GM13977 (cell line): ENCODE measurements at regions not wholly inside any gene's neighbourhood (a gene's known extent, or its start where the extent isn't known, plus 50 kb on each side); places are given as distances from the start of the nearest gene placed in this dataset.

Experiments
- DNase-seq: peaks from one replicate; pipeline ENCODE4 v3.0.0; 2012; ENCODE audit warnings: low spot score
- in situ Hi-C: fragments of 300-500 bp; cut with MboI; formaldehyde crosslinking; loops from one replicate; pipeline ENCODE4 v1.12.0; 2022; ENCODE audit warnings: low sequenced_read_pairs, low pct_unique_long_range_greater_than_20kb, mixed read lengths, inconsistent platforms; ENCODE audit not compliant: unreplicated experiment
- TF ChIP-seq, protein P1 (sequence below): IDR thresholded peaks from 2 replicates; pipeline ENCODE4 v1.5.1; 2012; ENCODE audit warnings: mild to moderate bottlenecking, control low read depth; ENCODE audit not compliant: insufficient read depth; ENCODE audit errors: extremely low read depth, missing control alignments

GRCh38 chr14:76322594-76323220 lies 53.2 kb upstream of the ESRRB start:
- DNase-seq: no peak
- in situ Hi-C loops: no loop called here
- TF ChIP-seq, protein P1, sequence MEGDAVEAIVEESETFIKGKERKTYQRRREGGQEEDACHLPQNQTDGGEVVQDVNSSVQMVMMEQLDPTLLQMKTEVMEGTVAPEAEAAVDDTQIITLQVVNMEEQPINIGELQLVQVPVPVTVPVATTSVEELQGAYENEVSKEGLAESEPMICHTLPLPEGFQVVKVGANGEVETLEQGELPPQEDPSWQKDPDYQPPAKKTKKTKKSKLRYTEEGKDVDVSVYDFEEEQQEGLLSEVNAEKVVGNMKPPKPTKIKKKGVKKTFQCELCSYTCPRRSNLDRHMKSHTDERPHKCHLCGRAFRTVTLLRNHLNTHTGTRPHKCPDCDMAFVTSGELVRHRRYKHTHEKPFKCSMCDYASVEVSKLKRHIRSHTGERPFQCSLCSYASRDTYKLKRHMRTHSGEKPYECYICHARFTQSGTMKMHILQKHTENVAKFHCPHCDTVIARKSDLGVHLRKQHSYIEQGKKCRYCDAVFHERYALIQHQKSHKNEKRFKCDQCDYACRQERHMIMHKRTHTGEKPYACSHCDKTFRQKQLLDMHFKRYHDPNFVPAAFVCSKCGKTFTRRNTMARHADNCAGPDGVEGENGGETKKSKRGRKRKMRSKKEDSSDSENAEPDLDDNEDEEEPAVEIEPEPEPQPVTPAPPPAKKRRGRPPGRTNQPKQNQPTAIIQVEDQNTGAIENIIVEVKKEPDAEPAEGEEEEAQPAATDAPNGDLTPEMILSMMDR: no peak

DNA sequence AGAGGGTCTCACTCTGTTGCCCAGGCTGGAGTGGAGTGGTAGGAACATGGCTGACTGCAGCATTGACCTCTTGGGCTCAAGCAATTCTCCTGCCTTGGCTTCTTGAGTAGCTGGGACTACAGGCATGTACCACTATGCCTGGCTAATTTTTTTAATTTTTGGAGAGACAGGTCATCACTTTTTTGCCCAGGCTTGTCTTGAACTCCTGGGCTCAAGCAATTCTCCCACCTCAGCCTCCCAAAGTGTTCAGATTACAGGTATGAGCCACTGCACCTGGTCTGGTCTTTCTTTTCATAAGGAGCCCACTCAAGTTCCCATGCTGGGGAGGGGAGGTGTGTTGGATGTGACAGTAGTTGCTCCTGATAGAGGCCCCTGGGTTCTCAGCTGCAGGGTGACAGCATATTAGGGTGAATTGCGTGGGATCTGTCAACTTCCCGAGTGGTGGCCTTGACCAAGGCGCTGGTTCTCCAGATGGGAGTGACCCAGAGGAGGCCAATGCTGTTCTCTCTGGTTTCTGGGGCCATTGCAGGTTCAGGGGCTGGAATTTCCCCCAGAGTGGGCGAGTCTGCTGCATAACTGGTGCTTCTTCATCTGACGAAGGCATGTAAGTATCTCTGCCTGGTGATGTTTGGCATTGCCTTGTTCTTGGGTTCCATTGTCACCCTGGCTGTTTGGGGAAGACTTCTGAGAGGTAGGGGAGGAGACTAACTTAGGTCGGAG lies 52.4 kb upstream of the ESRRB start:
- DNase-seq: no peak
- in situ Hi-C loops: no loop called here
- TF ChIP-seq, protein P1: no peak

DNA sequence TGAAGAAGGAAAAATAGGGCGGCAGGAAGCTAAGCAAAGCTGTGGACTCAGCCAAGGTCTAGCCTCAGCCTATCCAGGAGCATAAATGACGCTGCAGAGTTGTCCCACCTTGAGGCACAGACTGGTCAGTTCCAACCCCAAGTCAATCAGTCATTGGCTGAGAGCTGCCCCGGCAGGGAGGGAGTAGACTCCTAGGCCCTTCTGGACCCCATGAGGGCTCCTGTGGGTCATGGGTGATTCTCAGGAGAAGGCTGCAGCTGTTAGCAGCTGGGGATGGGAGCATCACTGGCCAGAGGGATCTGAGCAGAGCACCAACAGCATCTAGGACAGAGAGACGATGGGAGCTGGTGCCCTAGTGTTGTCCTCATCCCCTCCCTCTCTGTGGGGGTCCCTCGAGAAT lies 51.8 kb upstream of the ESRRB start:
- TF ChIP-seq, protein P1: no peak
- in situ Hi-C loops: no loop called here
- no peak for DNase-seq
